GM21360 (cell line): ENCODE measurements at regions not wholly inside any gene's neighbourhood (a gene's known extent, or its start where the extent isn't known, plus 50 kb on each side); places are given as distances from the start of the nearest gene placed in this dataset.
"Not testable (repeated sequence)": the region's sequence is repeated elsewhere in the genome, so short reads cannot be mapped to it uniquely, and the experiment has no call there.

Experiments
- ATAC-seq: cut with Tn5 transposase; IDR thresholded peaks from one replicate; pipeline ENCODE4 v1.9.1; 2021; ENCODE audit warnings: mild to moderate bottlenecking, moderate library complexity; ENCODE audit not compliant: unreplicated experiment

GRCh38 chr13:24617256-24618010 lies 62.8 kb upstream of the ATP12A start:
- no peak for ATAC-seq

- ATAC-seq = no peak
These were observed 61.9 kb upstream of the ATP12A start for GRCh38 chr13:24618011-24618955.

- ATAC-seq = no peak
These were observed 60.9 kb upstream of the ATP12A start for GRCh38 chr13:24619282-24619681.

GRCh38 chr13:24622481-24623148 lies 57.6 kb upstream of the ATP12A start:
- ATAC-seq = not testable (repeated sequence)

GRCh38 chr13:24623149-24623665 lies 57.0 kb upstream of the ATP12A start:
- no peak for ATAC-seq

GRCh38 chr13:24624363-24624762 lies 55.8 kb upstream of the ATP12A start:
- no peak for ATAC-seq

GRCh38 chr13:24624801-24625231 lies 55.4 kb upstream of the ATP12A start:
- no peak for ATAC-seq

- ATAC-seq = no peak
These were observed 54.9 kb upstream of the ATP12A start for GRCh38 chr13:24625331-24625731.

- no peak for ATAC-seq
These were observed 54.0 kb upstream of the ATP12A start for GRCh38 chr13:24625870-24626849.

- ATAC-seq = no peak
These were observed 53.0 kb upstream of the ATP12A start for GRCh38 chr13:24627090-24627714.

- no peak for ATAC-seq
These were observed 52.3 kb upstream of the ATP12A start for GRCh38 chr13:24627946-24628345.

- ATAC-seq = no peak
These were observed 50.9 kb upstream of the ATP12A start for GRCh38 chr13:24629320-24629719.

- ATAC-seq = no peak
These were observed 50.1 kb upstream of the ATP12A start for GRCh38 chr13:24630121-24630520.
